ENCODE measurements at regions not wholly inside any gene's neighbourhood (a gene's known extent, or its start where the extent isn't known, plus 50 kb on each side); places are given as distances from the start of the nearest gene placed in this dataset.

GRCh38 chr4:115803825-115804224, 690.4 kb upstream of the NDST4 start:
- TF ChIP-seq, protein P1, sequence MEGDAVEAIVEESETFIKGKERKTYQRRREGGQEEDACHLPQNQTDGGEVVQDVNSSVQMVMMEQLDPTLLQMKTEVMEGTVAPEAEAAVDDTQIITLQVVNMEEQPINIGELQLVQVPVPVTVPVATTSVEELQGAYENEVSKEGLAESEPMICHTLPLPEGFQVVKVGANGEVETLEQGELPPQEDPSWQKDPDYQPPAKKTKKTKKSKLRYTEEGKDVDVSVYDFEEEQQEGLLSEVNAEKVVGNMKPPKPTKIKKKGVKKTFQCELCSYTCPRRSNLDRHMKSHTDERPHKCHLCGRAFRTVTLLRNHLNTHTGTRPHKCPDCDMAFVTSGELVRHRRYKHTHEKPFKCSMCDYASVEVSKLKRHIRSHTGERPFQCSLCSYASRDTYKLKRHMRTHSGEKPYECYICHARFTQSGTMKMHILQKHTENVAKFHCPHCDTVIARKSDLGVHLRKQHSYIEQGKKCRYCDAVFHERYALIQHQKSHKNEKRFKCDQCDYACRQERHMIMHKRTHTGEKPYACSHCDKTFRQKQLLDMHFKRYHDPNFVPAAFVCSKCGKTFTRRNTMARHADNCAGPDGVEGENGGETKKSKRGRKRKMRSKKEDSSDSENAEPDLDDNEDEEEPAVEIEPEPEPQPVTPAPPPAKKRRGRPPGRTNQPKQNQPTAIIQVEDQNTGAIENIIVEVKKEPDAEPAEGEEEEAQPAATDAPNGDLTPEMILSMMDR (IDR thresholded peaks at IDR 0.05): no peak
- Histone ChIP-seq H3K4me3 (no peak overlapping the region), H3K27ac (no peak overlapping the region)
- DNase-seq (ENCODE audit: low spot score): no peak

DNA sequence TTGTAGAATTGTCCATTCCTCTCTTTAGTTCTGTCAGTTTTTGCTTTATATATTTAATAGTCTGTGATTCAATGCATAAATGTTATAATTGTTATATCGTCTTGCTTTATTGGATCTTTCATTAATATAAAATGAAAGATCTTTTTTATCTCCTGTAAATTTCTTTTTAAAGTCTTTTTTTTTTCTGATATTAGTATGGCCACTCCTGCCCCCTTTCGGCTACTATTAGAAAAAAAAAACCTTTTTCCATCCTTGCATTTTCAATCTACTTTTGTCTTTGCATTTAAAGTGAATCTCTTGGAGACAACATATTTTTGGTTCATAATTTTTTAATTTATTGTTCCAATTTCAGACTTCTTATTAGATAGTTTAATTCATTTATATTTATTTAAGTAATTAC, 677.4 kb upstream of the NDST4 start:
- Histone ChIP-seq H3K4me3 (no peak overlapping the region), H3K27ac (no peak overlapping the region)
- DNase-seq (ENCODE audit: low spot score): no peak
- TF ChIP-seq, protein P1 (IDR thresholded peaks at IDR 0.05): no peak

DNA sequence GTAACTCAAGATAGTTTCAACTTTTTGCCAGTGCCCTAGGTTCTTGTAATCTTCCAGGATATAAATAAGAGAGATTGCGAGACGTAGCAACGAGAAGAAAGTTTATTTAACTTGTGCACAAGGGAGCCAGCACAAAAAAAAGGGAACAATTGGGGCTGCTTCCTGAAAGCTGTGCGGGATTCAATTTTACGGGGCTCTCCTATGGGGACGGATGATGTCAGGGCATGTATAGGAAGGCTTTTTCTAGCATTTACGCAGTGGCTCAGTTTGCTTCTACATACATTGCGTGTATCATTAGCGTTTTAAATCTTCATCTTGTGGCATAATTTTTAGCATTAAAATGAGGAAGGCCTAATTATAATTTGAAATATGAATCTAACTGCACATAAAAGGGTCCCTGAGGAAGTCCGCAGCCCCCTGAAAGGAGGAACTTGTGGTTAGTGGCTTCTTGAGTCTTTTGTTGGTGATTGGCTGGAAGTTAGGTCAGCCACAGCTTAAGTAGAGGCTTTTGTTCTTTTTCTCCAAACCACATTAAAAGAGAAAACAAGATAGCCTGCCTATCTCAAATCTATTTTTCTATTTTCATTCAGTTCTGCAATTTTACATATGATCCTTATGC, 668.2 kb upstream of the NDST4 start:
- no peak overlapping the region for H3K4me3 ChIP-seq
- H3K27ac ChIP-seq: no peak overlapping the region
- TF ChIP-seq, protein P1 (IDR thresholded peaks at IDR 0.05): no peak
- no peak for DNase-seq (ENCODE audit: low spot score)

DNA sequence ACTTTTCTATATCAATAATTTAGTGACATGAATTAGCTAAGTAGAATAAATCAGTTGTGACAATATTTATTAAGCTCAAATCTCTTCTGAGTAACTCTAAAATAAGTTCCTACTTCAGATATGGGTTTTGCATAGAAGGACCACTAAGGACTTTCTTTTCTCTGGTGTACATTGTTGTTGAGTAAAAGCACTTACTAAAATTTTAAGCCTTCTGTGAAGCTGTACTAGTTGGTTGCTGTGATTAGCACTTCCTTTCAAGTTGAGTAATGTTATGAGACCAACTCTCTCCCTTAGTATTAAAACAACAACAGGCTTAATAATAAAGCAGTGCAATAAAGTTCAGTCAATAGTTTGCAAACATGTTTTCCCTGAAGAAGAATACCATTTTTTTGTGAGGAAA, 667.4 kb upstream of the NDST4 start:
- Histone ChIP-seq H3K4me3 (no peak overlapping the region), H3K27ac (no peak overlapping the region)
- TF ChIP-seq, protein P1 (IDR thresholded peaks at IDR 0.05): no peak

GRCh38 chr4:115780268-115780667, 666.8 kb upstream of the NDST4 start:
- no peak for DNase-seq (ENCODE audit: low spot score)
- Histone ChIP-seq H3K4me3 (no peak overlapping the region), H3K27ac (no peak overlapping the region)
- TF ChIP-seq, protein P1 (IDR thresholded peaks at IDR 0.05): no peak

More for the DNA sequence above, 667.4 kb upstream of the NDST4 start:
- no peak for DNase-seq (ENCODE audit: low spot score)

GRCh38 chr4:115770046-115770543, 656.7 kb upstream of the NDST4 start:
- DNase-seq (ENCODE audit: low spot score): no peak
- TF ChIP-seq, protein P1 (IDR thresholded peaks at IDR 0.05): no peak

DNA sequence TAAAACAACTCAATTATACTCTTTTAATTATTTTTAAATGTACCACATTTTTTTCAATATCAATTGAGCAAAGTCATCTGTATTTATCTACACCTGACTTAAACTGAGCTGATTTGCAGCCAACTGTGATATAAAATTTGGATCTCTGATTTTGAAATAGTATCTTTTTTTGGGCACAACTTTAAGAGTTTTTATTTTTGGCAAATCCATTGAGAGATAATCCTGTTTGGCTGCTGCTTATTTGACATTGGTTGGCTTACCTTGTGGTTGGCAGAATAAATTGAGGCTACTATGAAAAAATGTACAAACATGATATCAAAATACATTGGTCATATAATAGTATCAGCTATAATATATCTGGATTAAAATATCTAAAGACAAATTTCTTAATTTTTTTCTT, 656.0 kb upstream of the NDST4 start:
- H3K4me3 ChIP-seq: no peak overlapping the region
- H3K27ac ChIP-seq: no peak overlapping the region
- DNase-seq (ENCODE audit: low spot score): no peak
- TF ChIP-seq, protein P1 (IDR thresholded peaks at IDR 0.05): no peak

More at GRCh38 chr4:115770046-115770543, 656.7 kb upstream of the NDST4 start:
- Histone ChIP-seq H3K27ac (no peak overlapping the region), H3K4me3 (no peak overlapping the region)
